Parathyroid adenoma (tissue), 2 donors: ENCODE measurements at regions not wholly inside any gene's neighbourhood (a gene's known extent, or its start where the extent isn't known, plus 50 kb on each side); places are given as distances from the start of the nearest gene placed in this dataset.
"Not testable (repeated sequence)": the region's sequence is repeated elsewhere in the genome, so short reads cannot be mapped to it uniquely, and the experiment has no call there.

Source experiments
- H2AFZ ChIP-seq: fragments of 300-600 bp; sonication (generic); one replicate; pipeline ENCODE4 v1.7.0; 2017; ENCODE audit warnings: antibody characterized with exemption, mild to moderate bottlenecking
- H3K27ac ChIP-seq: fragments of 300-600 bp; sonication (generic); one replicate; pipeline ENCODE4 v1.7.0; 2017
- H3K27me3 ChIP-seq: fragments of 300-600 bp; sonication (generic); one replicate; pipeline ENCODE4 v1.7.0; 2017; ENCODE audit warnings: low read length; ENCODE audit not compliant: control insufficient read depth, insufficient read depth
- H3K36me3 ChIP-seq: fragments of 300-600 bp; sonication (generic); one replicate; pipeline ENCODE4 v1.7.0; 2017; ENCODE audit warnings: low read length; ENCODE audit not compliant: control insufficient read depth, insufficient read depth
- H3K4me1 ChIP-seq: fragments of 300-600 bp; sonication (generic); one replicate; pipeline ENCODE4 v1.7.0; 2017; ENCODE audit warnings: control low read depth
- H3K4me2 ChIP-seq: fragments of 300-600 bp; sonication (generic); one replicate; pipeline ENCODE4 v1.7.0; 2017; ENCODE audit warnings: low read length
- H3K4me3 ChIP-seq: fragments of 300-600 bp; sonication (generic); one replicate; pipeline ENCODE4 v1.7.0; 2017; ENCODE audit warnings: low read depth, low read length
- H3K79me2 ChIP-seq: fragments of 300-600 bp; sonication (generic); one replicate; pipeline ENCODE4 v1.7.0; 2017; ENCODE audit warnings: control low read depth
- H3K9ac ChIP-seq: fragments of 300-600 bp; sonication (generic); one replicate; pipeline ENCODE4 v1.7.0; 2017; ENCODE audit warnings: mild to moderate bottlenecking
- H3K9me3 ChIP-seq: fragments of 300-600 bp; sonication (generic); one replicate; pipeline ENCODE4 v1.7.0; 2017; ENCODE audit warnings: low read length; ENCODE audit not compliant: control insufficient read depth
- CTCF ChIP-seq: fragments of 300-600 bp; sonication (generic); IDR thresholded peaks from one replicate; pipeline ENCODE4 v1.7.0; 2017; ENCODE audit warnings: antibody characterized with exemption, mild to moderate bottlenecking
- donor health status: primary hyperparathyroidism.

- Histone ChIP-seq H3K36me3 (no peaks in the 10 kb centered on the region), H3K4me1 (no peaks in the 10 kb centered on the region), H3K4me3 (no peak overlapping the region), H3K9ac (no peak overlapping the region), H3K9me3 (no peaks in the 10 kb centered on the region), H3K27me3 (no peaks in the 10 kb centered on the region), H3K27ac (no peak overlapping the region), H3K79me2 (no peaks in the 10 kb centered on the region), H3K4me2 (no peak overlapping the region), H2AFZ (no peak overlapping the region)
- TF ChIP-seq CTCF, result no peak
Observed at GRCh38 chr14:101255765-101256125, 305.6 kb upstream of the DIO3 start.

GRCh38 chr14:101256266-101256665, 305.0 kb upstream of the DIO3 start:
- H3K9ac ChIP-seq, result no peak overlapping the region
- H3K4me1 ChIP-seq, result no peaks in the 10 kb centered on the region
- H3K9me3 ChIP-seq, result no peaks in the 10 kb centered on the region
- no peak overlapping the region for H3K4me3 ChIP-seq
- H3K4me2 ChIP-seq, result no peak overlapping the region
- H2AFZ ChIP-seq, result no peak overlapping the region
- no peaks in the 10 kb centered on the region for H3K27me3 ChIP-seq
- no peak for TF ChIP-seq CTCF
- H3K79me2 ChIP-seq, result no peaks in the 10 kb centered on the region
- H3K36me3 ChIP-seq, result no peaks in the 10 kb centered on the region
- no peak overlapping the region for H3K27ac ChIP-seq

GRCh38 chr14:101257551-101257950, 303.7 kb upstream of the DIO3 start:
- no peak overlapping the region for H3K4me3 ChIP-seq
- H3K4me2 ChIP-seq, result no peak overlapping the region
- no peak overlapping the region for H2AFZ ChIP-seq

GRCh38 chr14:101259748-101260147, 301.5 kb upstream of the DIO3 start:
- Histone ChIP-seq H2AFZ (no peak overlapping the region), H3K27me3 (no peaks in the 10 kb centered on the region), H3K27ac (no peak overlapping the region), H3K36me3 (no peaks in the 10 kb centered on the region), H3K9ac (no peak overlapping the region), H3K4me2 (no peak overlapping the region), H3K4me1 (no peaks in the 10 kb centered on the region), H3K9me3 (no peaks in the 10 kb centered on the region), H3K4me3 (no peak overlapping the region), H3K79me2 (no peaks in the 10 kb centered on the region)
- TF ChIP-seq CTCF, result no peak

More at GRCh38 chr14:101257551-101257950, 303.7 kb upstream of the DIO3 start:
- Histone ChIP-seq H3K79me2 (no peaks in the 10 kb centered on the region), H3K27ac (no peak overlapping the region), H3K27me3 (no peaks in the 10 kb centered on the region), H3K4me1 (no peaks in the 10 kb centered on the region), H3K36me3 (no peaks in the 10 kb centered on the region), H3K9ac (no peak overlapping the region), H3K9me3 (no peaks in the 10 kb centered on the region)
- no peak for TF ChIP-seq CTCF

- H3K27me3 ChIP-seq, H2AFZ ChIP-seq, H3K27ac ChIP-seq, H3K36me3 ChIP-seq, H3K9ac ChIP-seq, H3K4me2 ChIP-seq, H3K9me3 ChIP-seq, H3K4me1 ChIP-seq, H3K4me3 ChIP-seq, H3K79me2 ChIP-seq: not testable (repeated sequence)
Observed at GRCh38 chr14:101266441-101266840, 294.9 kb upstream of the DIO3 start.
